CD4-positive, alpha-beta T cell (primary cell): ENCODE measurements at regions not wholly inside any gene's neighbourhood (a gene's known extent, or its start where the extent isn't known, plus 50 kb on each side); places are given as distances from the start of the nearest gene placed in this dataset.
"Not testable (repeated sequence)": the region's sequence is repeated elsewhere in the genome, so short reads cannot be mapped to it uniquely, and the experiment has no call there.

Experiments used
- ATAC-seq: fragments of 200-7000 bp; cut with Tn5 transposase; one replicate; pipeline ENCODE4 v1.10.0; 2022; ENCODE audit warnings: mild to moderate bottlenecking; ENCODE audit not compliant: poor library complexity
- CTCF ChIA-PET: fragments of 350-600 bp; sonication (Branson Sonifier 250); formaldehyde crosslinking; loops from one replicate; lab custom pipeline; 2021; ENCODE audit warnings: antibody characterized with exemption, inconsistent platforms; lab: Charles Lee
- POLR2A ChIA-PET: fragments of 350-600 bp; sonication (Branson Sonifier 250); formaldehyde crosslinking; loops from one replicate; lab custom pipeline; 2021; ENCODE audit warnings: antibody characterized with exemption, inconsistent platforms; lab: Charles Lee
- DNase-seq, 14 experiments: peaks; one replicate each; pipeline ENCODE4 v3.0.0-alpha.2; 2013 to 2020; ENCODE audit warnings: mixed read lengths in 2 of 14
- H3K27ac ChIP-seq, 2 donors: one replicate each; pipeline versions ENCODE4 v1.5.1 to v1.7.0; 2013; ENCODE audit warnings: low read length in 2 of 2, low read depth in 1 of 2, mild to moderate bottlenecking in 1 of 2
- H3K27me3 ChIP-seq, 2 experiments: 1 replicate in 1 of 2; 2 replicates in 1 of 2; pipeline versions ENCODE4 v1.6.1 to v1.7.0; 2013; ENCODE audit warnings: low read length in 2 of 2, control low read depth in 1 of 2, mild to moderate bottlenecking in 1 of 2, moderate library complexity in 1 of 2; ENCODE audit not compliant: insufficient read depth in 2 of 2, control insufficient read depth in 1 of 2
- H3K36me3 ChIP-seq: one replicate; pipeline ENCODE4 v1.6.1; 2013; ENCODE audit warnings: low read length, control low read depth; ENCODE audit not compliant: insufficient read depth
- H3K4me1 ChIP-seq: one replicate; pipeline ENCODE4 v1.6.1; 2013; ENCODE audit warnings: low read length, control low read depth; ENCODE audit not compliant: insufficient read depth
- H3K4me3 ChIP-seq: one replicate; pipeline ENCODE4 v1.5.1; 2013; ENCODE audit warnings: mild to moderate bottlenecking, low read length, moderate library complexity
- H3K9me3 ChIP-seq, 2 experiments: 1 replicate in 1 of 2; 2 replicates in 1 of 2; pipeline versions ENCODE4 v1.6.1 to v1.7.0; 2013; ENCODE audit warnings: low read length in 2 of 2, mild to moderate bottlenecking in 2 of 2, control low read depth in 1 of 2, moderate library complexity in 1 of 2; ENCODE audit not compliant: control insufficient read depth in 1 of 2, insufficient read depth in 1 of 2
- H3K27ac Mint-ChIP-seq: one replicate; pipeline ENCODE4 v1.8.0; 2020; ENCODE audit warnings: mixed read lengths
- H3K27me3 Mint-ChIP-seq: one replicate; pipeline ENCODE4 v1.8.0; 2021; ENCODE audit warnings: mixed read lengths
- H3K36me3 Mint-ChIP-seq: one replicate; pipeline ENCODE4 v1.8.0; 2021; ENCODE audit warnings: low read depth, mixed read lengths
- H3K4me1 Mint-ChIP-seq: one replicate; pipeline ENCODE4 v1.8.0; 2021; ENCODE audit warnings: low read depth, mixed read lengths
- H3K4me3 Mint-ChIP-seq: one replicate; pipeline ENCODE4 v1.8.0; 2020; ENCODE audit warnings: mild to moderate bottlenecking, mixed read lengths
- H3K9me3 Mint-ChIP-seq: one replicate; pipeline ENCODE4 v1.8.0; 2020; ENCODE audit warnings: mixed read lengths
- intact Hi-C, 2 experiments: fragments of 100-400 bp; cut with DNase I in 1 of 2; cut with micrococcal nuclease in 1 of 2; formaldehyde crosslinking; loops; one replicate each; pipeline versions ENCODE4 v1.15.1 to v1.9.0; 2023 to 2025; cut with DNase I, micrococcal nuclease
- TF ChIP-seq, protein P1 (sequence below): fragments of 200-600 bp; IDR thresholded peaks from one replicate; pipeline ENCODE4 v1.8.0; 2022; ENCODE audit warnings: antibody characterized with exemption, mild to moderate bottlenecking

DNA sequence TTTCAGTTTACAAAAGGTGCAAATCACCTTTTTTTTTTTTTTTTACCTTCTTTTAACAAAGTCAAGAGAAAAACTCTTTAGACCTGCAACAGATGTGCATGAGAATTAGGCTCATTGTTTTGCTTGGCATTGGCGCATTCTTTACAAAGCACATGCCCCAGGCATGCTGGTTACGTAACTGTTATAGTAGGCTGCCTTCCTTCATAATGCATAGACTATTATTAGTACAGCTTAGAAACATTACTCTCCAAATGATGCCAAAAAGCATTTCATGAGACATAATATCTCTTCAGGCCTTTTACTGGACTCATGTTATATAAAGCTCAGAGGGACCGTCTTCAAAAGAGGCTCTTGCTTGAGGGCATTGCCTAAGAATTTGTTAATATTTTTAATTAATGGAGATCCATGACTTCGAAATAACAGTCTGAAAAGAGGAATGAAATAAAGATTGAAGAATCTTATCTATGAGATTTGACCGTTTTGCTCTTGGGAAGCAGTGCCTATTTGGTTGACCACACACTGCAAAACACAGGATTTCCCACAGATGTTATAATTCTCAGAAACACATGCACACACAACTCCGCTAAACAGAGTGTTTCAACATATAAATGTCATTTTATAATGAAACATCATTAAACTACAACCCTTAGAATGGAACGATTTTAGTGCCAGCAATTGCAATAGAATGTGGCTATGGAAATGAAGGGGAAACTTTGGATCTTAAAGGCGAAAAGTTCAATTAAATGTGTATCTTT is 478.7 kb downstream of the PRR16 start:
- Mint-ChIP-seq H3K27ac (no peak overlapping the region), H3K36me3 (no peaks in the 10 kb centered on the region), H3K27me3 (no peaks in the 10 kb centered on the region), H3K4me3 (no peak overlapping the region), H3K4me1 (no peaks in the 10 kb centered on the region), H3K9me3 (peaks cover 11% of the 10 kb centered on the region)
- intact Hi-C loops = no loop called here
- Histone ChIP-seq H3K4me1 (no peaks in the 10 kb centered on the region), H3K27me3 (no peaks in the 10 kb centered on the region), H3K27ac (no peak overlapping the region), H3K36me3 (no peaks in the 10 kb centered on the region), H3K9me3 (peaks cover 0 to 3% of the 10 kb centered on the region in 2 experiments), H3K4me3 (no peak overlapping the region)
- ATAC-seq (no peak), DNase-seq (no peak)
- CTCF ChIA-PET = no interaction called here
- TF ChIP-seq, protein P1, sequence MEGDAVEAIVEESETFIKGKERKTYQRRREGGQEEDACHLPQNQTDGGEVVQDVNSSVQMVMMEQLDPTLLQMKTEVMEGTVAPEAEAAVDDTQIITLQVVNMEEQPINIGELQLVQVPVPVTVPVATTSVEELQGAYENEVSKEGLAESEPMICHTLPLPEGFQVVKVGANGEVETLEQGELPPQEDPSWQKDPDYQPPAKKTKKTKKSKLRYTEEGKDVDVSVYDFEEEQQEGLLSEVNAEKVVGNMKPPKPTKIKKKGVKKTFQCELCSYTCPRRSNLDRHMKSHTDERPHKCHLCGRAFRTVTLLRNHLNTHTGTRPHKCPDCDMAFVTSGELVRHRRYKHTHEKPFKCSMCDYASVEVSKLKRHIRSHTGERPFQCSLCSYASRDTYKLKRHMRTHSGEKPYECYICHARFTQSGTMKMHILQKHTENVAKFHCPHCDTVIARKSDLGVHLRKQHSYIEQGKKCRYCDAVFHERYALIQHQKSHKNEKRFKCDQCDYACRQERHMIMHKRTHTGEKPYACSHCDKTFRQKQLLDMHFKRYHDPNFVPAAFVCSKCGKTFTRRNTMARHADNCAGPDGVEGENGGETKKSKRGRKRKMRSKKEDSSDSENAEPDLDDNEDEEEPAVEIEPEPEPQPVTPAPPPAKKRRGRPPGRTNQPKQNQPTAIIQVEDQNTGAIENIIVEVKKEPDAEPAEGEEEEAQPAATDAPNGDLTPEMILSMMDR = no peak
- POLR2A ChIA-PET = no interaction called here

DNA sequence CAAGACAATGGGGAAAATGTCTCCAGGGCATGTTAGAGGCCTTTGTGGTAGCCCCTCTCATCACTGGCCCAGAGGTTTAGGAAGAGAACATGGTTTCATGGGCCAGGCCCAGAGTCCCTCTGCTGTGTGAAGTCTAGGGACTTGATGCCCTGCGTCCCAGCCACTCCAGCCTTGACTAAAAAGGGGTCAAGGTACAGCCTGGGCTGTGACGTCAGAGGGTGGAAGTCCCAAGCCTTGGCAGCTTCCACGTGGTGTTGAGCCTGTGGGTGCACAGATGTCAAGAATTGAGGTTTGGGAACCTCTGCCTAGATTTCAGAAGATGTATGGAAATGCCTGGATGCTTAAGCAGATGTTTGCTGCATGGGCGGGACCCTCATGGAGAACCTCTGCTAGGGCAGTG is 485.5 kb downstream of the PRR16 start:
- CTCF ChIA-PET, DNase-seq: not testable (repeated sequence)

DNA sequence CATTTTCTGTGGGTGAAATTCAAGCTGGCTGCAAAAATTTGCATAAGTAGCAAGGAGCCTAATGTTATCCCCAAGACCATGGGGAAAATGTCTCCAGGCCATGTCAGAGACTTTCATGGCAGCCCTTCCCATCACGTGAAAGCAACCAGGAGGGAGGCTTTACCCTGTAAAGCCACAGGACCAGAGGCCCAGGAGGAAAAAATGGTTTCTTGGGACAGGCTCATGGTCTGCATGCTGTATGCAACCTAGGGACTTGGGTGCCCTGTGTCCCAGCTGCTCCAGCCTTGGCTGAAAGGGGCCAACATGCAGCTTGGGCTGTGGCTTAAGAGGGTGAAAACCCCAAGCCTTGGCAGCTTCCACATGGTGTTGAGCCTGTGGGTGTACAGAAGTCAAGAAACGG is 489.3 kb downstream of the PRR16 start:
- CTCF ChIA-PET, ATAC-seq, DNase-seq, H3K27ac Mint-ChIP-seq, H3K4me1 ChIP-seq, H3K36me3 Mint-ChIP-seq, H3K4me3 Mint-ChIP-seq, H3K9me3 ChIP-seq, H3K27ac ChIP-seq, POLR2A ChIA-PET, H3K4me3 ChIP-seq, H3K27me3 ChIP-seq, H3K4me1 Mint-ChIP-seq, intact Hi-C loops, H3K27me3 Mint-ChIP-seq, H3K36me3 ChIP-seq: not testable (repeated sequence)
- peaks cover 18% of the 10 kb centered on the region for H3K9me3 Mint-ChIP-seq

More for the DNA sequence above, 485.5 kb downstream of the PRR16 start:
- H3K9me3 ChIP-seq, H3K27ac ChIP-seq, H3K4me3 Mint-ChIP-seq, H3K4me1 Mint-ChIP-seq, H3K36me3 Mint-ChIP-seq, H3K36me3 ChIP-seq, ATAC-seq, H3K27me3 Mint-ChIP-seq, POLR2A ChIA-PET, H3K4me3 ChIP-seq, H3K4me1 ChIP-seq, intact Hi-C loops, H3K27me3 ChIP-seq, H3K27ac Mint-ChIP-seq: not testable (repeated sequence)
- H3K9me3 Mint-ChIP-seq = peaks cover 18% of the 10 kb centered on the region

DNA sequence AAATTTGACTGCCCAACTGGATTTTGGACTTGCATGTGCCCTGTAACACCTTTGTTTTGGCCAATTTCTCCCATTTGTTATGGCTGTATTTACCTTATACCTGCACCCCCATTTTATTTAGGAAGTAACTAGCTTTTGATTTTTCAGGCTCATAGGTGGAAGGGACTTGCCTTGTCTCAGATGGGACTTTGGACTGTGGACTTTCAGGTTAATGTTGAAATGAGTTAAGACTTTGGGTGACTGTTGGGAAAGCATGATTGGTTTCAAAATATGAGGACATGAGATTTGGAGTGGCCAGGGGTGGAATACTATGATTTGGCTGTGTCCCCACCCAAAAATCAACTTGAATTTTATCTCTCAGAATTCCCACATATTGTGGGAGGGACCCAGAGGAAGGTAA is 490.2 kb downstream of the PRR16 start:
- no peaks in the 10 kb centered on the region for H3K27me3 Mint-ChIP-seq
- H3K36me3 Mint-ChIP-seq = no peaks in the 10 kb centered on the region
- POLR2A ChIA-PET = no interaction called here
- DNase-seq (no peak), ATAC-seq (no peak)
- Histone ChIP-seq H3K27ac (no peak overlapping the region), H3K9me3 (peaks cover 0 to 5% of the 10 kb centered on the region in 2 experiments), H3K36me3 (no peaks in the 10 kb centered on the region), H3K4me3 (no peak overlapping the region), H3K4me1 (no peaks in the 10 kb centered on the region), H3K27me3 (no peaks in the 10 kb centered on the region)
- H3K9me3 Mint-ChIP-seq = peaks cover 21% of the 10 kb centered on the region
- no peak overlapping the region for H3K27ac Mint-ChIP-seq
- TF ChIP-seq, protein P1 = no peak
- intact Hi-C loops = no loop called here
- CTCF ChIA-PET = no interaction called here
- no peaks in the 10 kb centered on the region for H3K4me1 Mint-ChIP-seq
- no peak overlapping the region for H3K4me3 Mint-ChIP-seq
